Mucosa of gallbladder (tissue), 1 donor: ENCODE measurements at regions not wholly inside any gene's neighbourhood (a gene's known extent, or its start where the extent isn't known, plus 50 kb on each side); places are given as distances from the start of the nearest gene placed in this dataset.

Source experiments
- DNase-seq: peaks from one replicate; pipeline ENCODE4 v3.0.0-alpha.2; 2020; ENCODE audit warnings: low spot score
- donor health status: DM: no; HTN: no; CAD: no.

DNA sequence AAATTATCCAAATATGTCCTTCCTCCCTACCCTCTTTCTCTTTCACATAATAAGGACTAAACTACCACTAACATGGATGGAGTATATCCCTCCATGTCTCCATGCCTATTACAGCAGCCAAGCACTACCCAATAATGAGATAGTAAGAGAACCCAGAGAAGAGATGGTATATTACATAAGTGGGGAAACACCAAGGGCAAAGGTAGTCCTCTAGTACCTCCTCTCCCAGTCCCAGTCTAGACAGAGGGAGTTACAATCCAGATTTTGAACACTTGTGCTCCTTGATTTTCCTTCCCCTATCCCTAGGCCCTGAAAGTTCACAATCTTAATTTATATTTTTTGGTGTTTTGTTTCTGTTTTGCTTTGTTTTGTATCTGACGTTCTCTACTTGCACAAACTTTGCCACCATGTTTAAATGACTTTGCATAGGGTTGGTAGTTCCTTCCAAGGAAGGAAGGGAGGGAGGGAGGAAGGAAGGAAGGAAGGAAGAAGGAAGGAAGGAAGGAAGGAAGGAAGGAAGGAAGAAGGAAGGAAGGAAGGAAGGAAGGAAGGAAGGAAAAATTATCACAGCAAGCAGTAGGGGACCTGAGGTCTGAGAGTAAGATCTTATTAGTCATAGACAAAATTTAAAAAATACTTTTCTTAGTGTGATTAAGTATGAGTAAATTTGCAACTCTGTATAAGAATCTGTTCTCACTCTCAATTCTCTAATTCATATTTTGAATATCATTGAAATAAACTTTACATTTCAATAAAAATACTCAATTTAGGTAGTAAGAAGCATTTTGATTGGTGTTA, 521.9 kb downstream of the PTPRC start:
- DNase-seq = no peak

DNA sequence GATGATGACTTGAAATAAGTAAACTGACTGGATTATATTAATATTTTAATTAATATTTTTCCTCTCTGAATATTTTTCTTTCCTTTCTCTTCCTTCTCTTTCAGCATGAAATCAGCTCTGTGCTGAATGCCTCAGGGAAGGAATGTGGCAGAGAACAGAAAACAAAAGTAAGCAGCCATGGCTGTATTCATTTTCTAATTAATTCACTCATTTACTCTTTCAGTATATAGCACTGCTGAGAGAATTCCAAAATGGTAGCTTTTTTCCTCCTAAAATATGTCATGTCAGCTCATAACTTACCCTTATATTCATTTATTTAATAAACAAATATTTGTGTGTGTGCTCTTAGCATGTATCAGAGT, 522.5 kb downstream of the PTPRC start:
- DNase-seq = no peak

DNA sequence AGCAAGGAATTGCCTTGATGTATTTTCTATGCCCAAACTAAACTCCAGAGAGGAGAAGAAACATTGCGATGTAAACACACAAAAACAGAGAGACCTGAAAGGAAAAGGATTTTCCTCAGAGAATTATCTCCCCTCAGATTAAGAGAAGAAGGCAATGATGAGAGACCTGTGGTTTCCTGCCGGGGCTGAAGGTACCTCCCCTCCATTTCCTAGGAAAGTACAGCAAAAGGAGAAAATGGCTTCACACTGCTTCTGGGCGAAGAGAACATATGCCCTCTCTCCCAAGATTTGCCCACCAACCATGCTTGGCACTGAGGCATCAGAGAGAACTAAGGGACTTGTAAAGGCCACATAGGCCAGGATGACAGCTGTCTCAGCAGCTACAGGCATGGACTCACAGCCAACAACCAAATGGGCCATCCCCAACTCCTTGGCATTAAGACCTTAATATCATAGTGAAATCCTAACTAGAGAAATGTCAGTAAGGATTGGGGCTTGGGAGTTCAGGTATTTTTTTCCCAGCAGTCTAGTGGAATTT, 523.0 kb downstream of the PTPRC start:
- DNase-seq = no peak

DNA sequence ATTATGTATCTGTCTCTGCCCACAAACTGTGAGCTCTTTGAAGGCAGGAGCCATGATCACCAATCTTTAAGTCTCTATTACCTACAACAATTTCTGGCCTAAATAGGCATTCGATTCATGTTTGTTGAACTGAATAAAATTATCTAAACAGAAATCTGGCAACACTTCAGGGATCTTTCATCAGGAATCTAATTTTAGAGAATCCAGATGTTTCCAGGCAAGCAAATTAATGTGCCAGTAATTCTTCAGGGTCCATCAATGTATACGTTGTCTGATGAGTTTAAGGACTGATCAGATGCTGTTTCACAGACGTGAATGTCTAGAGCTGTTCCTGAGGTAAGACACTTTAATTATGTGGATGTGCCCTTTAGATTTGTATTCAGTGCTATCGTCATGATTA, 524.4 kb downstream of the PTPRC start:
- DNase-seq = no peak

DNA sequence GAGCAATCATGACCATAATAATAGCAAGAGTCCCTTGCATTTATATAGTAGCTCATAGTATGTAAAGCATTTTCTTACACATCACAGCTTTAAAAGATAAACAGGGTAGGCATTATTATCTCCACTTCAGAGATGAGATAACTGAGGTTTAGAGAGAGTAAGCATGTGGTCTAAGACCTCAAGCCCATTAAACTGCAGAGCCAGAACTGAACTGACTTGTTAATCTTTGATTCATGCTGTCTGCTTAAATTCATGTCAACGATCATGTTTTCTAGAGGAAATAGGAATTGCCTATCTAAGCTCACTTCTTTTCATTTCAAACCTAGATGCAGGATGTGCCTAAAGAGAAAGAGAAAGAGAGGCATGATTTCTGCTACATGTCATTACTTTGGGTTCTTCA, 524.8 kb downstream of the PTPRC start:
- DNase-seq = no peak

DNA sequence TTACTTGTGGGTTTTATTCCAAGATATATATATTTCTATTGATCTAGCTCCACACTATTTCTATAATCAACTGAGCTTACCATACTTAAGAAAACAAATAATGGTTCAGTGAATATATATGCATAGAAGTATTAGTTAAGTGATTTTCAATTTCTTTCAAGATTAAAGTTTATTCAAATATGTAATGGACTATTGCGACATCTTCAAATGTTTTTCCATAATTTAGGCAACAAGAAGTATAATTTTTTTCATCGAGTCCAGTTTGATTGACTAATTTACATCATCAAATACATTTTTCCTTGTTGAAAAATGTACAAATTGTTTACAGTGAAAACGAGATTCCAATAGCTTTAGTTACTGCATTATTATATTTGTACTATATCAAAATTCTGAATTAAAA, 528.6 kb downstream of the PTPRC start:
- DNase-seq = no peak

DNA sequence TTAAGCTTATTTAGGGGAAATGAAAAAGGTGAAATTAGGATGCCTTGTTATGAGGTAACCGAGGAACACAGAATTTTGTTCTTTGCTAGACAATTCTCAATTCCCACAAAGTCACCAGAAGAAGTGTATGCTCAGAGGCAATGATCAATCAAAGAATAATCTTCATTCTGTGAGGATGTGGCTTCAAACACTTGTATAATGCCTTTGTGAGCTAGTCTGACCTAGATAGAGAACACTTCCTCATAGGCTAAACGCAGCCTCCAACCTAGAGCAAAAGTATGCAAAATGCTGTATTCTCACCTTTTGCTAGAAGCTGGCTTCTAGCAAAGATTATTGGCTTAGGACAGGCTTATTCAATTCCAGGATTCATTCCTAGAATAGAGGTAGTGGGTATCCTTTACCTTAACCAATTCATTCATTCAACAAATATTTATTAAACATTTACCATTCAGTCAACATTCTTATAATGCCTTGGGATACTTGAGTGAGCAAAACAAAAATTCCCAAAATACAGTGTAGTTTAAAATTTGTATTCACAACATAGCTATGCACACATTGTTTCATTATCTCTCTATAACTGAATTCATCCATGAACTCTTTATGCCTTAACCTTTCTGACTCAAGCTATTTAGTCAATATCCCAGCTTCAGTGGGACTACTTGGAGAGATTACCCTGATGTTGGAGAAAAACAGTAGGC, 530.2 kb downstream of the PTPRC start:
- DNase-seq = no peak

DNA sequence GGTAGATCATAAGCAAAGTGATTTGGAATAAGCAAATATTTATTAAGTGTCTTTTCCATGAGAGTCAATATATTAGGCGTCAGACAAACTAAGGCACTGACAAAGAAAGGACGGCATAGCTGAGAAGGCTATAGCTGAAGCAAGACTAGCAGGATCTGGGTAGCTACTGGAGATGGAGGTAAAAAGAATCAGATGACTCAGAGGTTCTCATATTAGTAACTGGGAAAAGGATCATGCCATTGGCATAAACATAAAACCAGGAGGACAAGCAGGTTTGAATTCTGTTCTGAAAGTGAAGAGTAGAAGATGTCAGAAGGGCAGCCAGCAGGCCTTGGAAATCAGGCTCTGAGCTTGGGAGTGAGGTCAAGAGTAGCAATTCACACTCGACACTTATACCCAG, 531.9 kb downstream of the PTPRC start:
- no peak for DNase-seq

DNA sequence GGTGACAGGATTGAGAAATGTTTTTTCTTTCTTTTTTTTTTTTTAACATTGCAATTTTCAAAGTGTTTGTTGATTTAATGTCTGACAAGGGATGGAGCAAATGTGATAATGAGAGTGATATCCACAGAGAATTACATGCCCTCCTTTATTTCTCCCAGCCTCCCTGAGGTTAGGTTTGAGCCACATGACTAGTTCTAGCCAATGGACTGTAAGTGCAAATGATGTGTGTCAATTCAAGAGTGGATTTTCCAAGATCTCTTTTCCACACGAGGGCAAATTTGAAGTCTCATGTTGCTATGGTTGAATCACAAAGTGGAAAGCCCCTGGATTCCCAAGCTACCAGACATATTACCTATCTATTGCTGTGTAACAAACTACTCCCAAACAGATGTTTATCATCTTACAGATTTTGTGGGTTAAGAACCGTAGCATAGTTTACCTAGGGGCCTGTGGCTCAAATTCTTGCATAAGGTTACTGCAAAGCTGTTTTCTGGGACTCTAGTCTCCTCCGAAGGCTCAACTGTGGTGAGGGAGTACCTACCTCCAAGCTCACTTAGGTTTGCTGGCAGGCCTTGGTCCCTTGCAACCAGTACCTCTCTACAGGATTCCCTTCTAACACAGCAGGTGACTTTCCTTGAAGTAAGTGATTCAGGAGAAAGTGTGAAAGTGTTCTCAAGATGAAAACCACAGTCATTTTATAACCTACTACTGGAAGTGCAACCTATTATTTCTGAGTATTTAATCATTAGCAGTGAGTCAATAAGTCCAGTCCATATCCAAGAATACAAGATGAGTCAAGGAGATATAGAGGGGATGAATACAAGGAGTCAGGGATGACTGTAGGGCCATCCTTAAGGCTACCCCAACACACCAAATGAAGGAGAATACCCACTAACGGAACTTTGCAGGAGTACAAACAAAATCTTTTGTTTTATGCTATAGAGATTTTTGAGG, 533.6 kb downstream of the PTPRC start:
- DNase-seq = no peak

DNA sequence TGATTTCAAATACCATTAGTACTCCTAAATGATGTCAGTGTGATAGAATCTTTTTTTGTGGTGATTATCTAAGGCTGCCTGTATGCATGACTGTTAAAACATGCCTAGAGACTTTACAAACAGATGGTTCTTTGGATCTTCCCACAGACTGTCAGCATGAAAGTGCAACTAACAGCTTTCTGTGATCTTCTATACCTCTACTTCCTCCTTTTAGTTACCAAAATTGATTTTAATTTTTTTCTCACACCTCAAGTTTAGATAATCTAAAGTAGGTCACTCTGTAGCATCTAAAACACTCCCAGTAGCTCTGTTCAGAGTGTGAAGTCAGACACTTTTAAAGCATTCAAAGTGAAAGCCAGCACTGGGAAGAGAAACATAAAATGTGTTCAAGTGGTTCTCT, 534.5 kb downstream of the PTPRC start:
- no peak for DNase-seq

DNA sequence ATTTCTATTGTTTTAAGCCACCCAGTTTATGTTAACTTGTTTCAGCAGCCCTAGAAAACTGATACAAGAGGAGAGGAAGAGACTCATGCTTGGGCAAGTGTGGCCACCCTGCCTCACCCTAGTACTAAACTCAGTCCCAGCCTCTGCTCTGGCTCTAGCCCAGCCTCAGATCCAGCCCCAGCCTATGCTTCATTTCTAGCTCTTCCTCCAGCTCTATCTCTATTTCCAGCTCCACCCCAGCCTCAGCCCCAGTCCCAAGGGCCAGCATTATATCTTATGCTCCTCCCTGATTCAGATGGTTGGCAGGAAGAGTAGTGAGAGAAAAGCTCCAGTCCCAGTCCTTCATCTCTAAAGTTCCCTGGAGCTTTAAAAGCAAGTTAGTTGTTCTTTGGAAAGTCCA, 535.5 kb downstream of the PTPRC start:
- DNase-seq = no peak

DNA sequence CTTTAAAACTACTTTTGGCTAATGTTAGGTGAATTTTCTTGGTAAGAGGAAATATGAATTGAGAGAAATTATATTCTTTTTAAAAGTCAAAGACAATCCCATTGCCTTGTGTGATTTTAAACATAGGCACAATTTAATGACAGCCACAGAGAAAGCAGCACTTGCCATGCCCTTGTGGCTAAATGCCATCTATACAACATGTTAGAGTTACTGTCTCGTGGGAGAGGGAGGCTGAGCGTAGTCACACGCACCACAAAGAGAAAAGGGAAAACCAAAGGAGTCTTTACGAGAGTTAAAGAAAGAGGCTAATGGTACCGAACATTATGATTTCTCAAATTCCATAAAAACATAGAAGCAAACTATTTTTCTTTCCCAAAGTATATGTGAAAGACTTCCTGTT, 537.9 kb downstream of the PTPRC start:
- no peak for DNase-seq

DNA sequence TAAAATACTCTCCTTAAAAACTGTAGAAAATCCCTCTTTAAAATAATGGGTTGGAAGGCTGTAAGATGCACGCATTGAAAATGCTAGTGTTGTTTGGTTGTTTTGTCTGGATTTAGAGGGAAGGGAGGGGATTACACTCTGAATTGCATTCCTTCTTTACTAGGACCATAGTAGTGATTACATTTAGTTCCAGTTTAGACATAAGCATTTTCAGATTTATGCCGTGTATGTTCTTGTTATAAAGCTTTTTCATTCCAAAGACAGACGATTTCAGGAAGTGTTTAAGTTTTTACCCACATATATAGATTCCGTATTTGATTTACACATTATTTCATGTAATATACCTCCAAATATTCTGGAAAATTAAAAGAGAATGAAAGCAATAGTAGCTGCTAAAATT, 538.4 kb downstream of the PTPRC start:
- no peak for DNase-seq

DNA sequence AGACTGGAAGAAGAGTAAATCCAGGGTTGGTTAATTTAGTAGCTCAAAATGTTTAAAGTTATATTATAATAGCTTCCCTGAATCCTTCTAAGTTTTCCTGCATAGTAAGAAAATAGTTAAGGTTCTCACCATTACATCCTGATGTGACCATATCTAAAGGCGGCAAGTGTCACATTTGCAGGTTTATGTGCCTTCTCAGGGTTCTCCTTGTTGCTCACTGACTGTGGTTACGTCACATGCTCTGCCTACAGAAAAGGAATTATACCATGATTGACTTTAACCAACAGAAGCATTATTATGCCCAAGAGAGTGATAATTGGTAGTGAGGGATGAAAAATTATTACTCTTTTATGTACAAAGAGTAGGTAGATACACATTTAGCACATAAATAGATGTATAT, 539.8 kb downstream of the PTPRC start:
- no peak for DNase-seq

DNA sequence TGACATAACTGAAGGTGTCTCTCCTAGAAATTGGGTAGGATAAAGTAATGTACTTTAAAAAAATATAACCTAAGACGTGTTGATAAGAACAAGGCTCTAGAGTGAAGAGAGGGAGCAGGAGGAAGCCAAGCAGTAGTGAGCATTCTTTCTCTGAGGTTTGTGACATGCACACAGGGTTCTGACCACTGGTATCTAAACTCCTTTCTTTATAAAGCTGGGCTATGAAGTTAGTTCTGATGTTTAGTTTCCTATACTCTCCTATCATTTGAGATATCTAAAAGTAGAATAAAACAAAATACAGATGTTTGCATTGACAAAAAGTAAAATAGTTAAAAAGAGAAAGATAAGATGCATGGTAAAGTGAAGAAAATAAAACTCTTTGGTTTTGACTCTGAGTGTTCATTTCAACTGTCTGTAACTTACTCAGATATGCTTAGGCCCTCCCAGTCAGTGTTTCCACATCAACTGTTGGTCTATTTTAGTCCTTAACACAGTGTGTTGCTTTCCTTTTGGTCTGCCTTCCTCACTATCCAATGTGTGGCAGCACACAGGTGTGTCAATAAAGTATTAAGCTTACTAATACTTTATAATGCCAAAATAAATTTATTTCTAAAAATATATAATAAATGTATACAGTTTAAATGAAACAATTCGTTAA, 543.5 kb downstream of the PTPRC start:
- DNase-seq = no peak

DNA sequence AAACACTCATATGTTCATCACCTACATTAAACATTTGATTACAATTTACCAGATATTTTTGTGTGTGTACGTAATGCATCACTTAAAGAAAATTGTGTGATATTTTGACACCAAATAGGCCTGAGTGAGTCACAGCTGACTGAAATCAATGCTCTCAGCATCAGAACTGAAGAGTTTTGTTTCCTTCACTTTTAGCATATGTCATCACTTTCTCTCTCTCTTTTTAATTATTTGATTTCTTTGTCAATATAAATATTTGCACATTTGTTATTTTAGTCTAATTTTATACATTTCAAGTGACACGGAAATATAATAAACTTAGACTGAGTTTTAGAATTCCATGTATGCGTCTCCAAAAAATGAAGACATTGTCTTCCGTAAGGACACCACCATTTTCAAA, 545.3 kb downstream of the PTPRC start:
- no peak for DNase-seq

DNA sequence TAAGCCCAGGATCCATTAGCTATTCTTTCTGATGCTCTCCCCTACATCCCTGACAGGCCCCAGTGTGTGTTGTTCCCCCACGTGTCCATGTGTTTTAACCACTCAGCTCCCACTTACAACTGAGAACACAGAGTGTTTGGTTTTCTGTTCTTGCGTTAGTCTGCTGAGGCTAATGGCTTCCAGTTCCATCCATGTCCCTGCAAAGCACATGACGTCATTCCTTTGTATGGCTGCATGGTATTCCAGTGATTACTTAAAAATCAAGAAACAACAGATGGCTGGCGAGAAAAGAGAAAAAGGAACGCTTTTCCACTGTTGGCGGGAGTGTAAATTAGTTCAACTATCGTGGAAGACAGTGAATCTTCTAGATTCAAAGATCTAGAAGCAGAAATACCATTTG, 556.0 kb downstream of the PTPRC start:
- no peak for DNase-seq

DNA sequence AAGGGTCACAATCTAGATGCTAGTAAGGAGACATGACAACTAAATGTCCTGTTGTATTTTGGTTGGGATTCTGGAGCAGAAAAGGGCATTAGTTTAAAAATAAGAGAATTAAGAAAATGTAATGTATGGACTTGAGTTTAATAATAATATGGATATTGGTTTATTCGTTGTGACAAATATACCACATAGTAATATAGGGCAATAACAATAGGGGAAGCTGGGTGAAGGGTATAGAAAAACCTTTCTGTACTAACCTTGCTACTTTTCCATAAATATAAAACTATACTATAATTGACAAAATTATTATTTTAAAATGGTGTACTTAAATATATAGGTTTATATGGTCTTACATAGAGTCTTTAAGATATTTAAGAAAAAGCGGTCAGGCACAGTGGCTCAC, 558.9 kb downstream of the PTPRC start:
- no peak for DNase-seq

DNA sequence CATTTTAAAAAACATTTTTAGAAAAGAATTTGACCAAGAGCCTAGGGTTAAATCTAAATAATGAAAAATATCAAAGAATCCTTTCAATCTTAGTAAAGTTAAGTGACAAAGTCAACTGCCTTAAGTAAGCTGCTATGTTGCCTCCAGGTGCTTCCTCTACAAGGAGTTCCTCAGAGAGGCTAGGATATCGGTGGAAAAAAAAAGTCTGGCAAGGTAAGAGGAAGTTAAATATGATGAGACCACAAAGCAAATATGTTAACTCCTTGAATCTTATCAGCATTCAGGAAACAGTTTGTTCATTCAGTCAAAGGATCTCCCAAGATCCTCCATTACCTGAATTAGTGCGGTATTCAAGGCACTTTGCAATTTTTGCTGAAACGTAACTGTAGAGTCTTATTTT, 563.5 kb downstream of the PTPRC start:
- no peak for DNase-seq

DNA sequence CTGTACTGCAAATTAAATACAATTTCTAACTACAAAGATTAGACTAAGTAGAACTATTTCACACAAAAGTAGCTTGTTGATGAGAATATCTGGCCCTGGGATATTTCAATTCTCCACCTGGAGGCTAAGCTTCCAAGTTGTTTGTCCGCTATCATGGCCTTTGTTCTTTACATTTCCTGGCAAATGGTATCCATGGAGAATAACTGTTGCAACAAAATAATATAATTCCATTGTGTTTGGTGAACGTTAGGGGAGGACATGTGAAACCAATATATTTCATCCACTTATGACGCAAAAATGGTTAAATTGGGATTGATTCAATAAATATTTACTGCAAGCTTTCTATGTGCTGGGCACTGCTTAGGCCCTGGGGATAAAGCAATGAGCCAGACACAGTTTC, 565.4 kb downstream of the PTPRC start:
- no peak for DNase-seq

DNA sequence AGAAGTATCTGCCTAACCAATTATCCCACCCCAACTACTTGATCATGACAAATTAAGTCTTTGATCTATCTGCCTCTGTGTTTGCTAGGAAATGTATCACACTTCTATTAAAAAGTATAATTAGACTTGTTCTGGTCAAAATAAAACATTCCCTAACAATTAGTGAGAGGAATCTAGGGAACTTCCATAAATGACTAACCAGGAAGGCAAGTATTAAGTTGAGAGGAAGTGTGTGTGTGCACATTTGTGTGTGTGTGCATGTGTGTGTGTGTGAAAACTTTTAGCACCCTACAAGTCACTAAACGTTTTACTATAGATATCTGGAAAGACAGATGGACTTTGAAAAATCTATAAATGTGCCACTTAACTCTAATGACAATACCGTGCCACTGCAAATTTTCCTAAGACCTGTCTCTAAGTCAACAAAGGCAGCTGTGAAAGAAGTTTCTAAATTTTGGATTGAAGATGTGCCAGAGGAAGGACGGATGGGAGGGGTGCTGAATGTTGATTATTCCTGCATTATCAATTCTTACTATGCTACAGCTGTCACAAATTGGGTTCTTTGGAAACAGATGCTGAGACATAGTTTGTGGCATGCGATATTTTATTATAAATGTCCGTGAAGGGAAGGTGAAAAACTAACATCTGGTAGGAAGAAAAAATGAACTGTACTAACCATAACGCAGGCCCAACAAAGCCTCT, 567.1 kb downstream of the PTPRC start:
- no peak for DNase-seq
